ENCODE measurements at regions not wholly inside any gene's neighbourhood (a gene's known extent, or its start where the extent isn't known, plus 50 kb on each side); places are given as distances from the start of the nearest gene placed in this dataset.

GRCh38 chr4:23966725-23967124 lies 76.9 kb upstream of the PPARGC1A start:
- TF ChIP-seq GTF2F1 (IDR thresholded peaks at IDR 0.05; ENCODE audit: borderline replicate concordance, low read depth, low read length): no peak
- TF ChIP-seq RBBP5 (IDR thresholded peaks at IDR 0.05; ENCODE audit: borderline replicate concordance, low read depth, low read length): no peak
- TF ChIP-seq CBX8 (IDR thresholded peaks at IDR 0.05; ENCODE audit: borderline replicate concordance, low read depth, low read length): no peak
- peak; percentile 57 to 90 (median 80) for TF ChIP-seq CTCF (IDR thresholded peaks at IDR 0.05; ENCODE audit: control extremely low read depth in 1 of 3, insufficient read depth in 1 of 3, low read depth in 1 of 3, low read length in 3 of 3)
- TF ChIP-seq POLR2A (IDR thresholded peaks at IDR 0.05; ENCODE audit: control extremely low read depth in 1 of 2, low read depth in 2 of 2, low read length in 2 of 2): no peak
- TF ChIP-seq BACH1 (IDR thresholded peaks at IDR 0.05; ENCODE audit: low read length): no peak
